ENCODE measurements at regions not wholly inside any gene's neighbourhood (a gene's known extent, or its start where the extent isn't known, plus 50 kb on each side); places are given as distances from the start of the nearest gene placed in this dataset.

DNA sequence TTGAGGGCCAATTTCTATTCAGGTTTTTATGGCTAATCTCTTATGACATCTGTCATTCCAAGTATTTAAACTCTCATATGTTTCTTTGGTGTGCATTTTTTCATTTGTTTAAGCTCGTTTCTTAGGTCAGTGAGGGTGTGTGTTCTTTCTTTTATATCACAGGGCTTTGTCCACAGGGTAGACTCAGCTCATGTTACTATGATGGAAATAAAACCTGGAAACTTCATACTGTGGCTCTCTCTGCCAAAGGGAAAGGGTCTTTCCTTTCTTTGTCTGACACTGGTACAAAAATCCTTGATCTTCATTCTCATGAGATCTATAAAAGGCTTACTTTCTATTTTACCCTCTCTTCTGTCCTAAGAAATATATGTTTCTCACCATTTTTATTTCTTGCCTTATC, 129.6 kb upstream of the SP8 start:
- TF ChIP-seq, protein P1, sequence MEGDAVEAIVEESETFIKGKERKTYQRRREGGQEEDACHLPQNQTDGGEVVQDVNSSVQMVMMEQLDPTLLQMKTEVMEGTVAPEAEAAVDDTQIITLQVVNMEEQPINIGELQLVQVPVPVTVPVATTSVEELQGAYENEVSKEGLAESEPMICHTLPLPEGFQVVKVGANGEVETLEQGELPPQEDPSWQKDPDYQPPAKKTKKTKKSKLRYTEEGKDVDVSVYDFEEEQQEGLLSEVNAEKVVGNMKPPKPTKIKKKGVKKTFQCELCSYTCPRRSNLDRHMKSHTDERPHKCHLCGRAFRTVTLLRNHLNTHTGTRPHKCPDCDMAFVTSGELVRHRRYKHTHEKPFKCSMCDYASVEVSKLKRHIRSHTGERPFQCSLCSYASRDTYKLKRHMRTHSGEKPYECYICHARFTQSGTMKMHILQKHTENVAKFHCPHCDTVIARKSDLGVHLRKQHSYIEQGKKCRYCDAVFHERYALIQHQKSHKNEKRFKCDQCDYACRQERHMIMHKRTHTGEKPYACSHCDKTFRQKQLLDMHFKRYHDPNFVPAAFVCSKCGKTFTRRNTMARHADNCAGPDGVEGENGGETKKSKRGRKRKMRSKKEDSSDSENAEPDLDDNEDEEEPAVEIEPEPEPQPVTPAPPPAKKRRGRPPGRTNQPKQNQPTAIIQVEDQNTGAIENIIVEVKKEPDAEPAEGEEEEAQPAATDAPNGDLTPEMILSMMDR (IDR thresholded peaks at IDR 0.05), result no peak
- no peak for TF ChIP-seq CREM (CRISPR knock-in tag; IDR thresholded peaks at IDR 0.05)
- TF ChIP-seq, protein P2, sequence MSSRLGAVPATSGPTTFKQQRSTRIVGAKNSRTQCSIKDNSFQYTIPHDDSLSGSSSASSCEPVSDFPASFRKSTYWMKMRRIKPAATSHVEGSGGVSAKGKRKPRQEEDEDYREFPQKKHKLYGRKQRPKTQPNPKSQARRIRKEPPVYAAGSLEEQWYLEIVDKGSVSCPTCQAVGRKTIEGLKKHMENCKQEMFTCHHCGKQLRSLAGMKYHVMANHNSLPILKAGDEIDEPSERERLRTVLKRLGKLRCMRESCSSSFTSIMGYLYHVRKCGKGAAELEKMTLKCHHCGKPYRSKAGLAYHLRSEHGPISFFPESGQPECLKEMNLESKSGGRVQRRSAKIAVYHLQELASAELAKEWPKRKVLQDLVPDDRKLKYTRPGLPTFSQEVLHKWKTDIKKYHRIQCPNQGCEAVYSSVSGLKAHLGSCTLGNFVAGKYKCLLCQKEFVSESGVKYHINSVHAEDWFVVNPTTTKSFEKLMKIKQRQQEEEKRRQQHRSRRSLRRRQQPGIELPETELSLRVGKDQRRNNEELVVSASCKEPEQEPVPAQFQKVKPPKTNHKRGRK (CRISPR knock-in tag; IDR thresholded peaks at IDR 0.05; ENCODE audit: borderline replicate concordance), result no peak
- TF ChIP-seq ZNF317 (CRISPR knock-in tag; IDR thresholded peaks at IDR 0.05; ENCODE audit: borderline replicate concordance, low read depth), result no peak
